ENCODE measurements at regions not wholly inside any gene's neighbourhood (a gene's known extent, or its start where the extent isn't known, plus 50 kb on each side); places are given as distances from the start of the nearest gene placed in this dataset.

DNA sequence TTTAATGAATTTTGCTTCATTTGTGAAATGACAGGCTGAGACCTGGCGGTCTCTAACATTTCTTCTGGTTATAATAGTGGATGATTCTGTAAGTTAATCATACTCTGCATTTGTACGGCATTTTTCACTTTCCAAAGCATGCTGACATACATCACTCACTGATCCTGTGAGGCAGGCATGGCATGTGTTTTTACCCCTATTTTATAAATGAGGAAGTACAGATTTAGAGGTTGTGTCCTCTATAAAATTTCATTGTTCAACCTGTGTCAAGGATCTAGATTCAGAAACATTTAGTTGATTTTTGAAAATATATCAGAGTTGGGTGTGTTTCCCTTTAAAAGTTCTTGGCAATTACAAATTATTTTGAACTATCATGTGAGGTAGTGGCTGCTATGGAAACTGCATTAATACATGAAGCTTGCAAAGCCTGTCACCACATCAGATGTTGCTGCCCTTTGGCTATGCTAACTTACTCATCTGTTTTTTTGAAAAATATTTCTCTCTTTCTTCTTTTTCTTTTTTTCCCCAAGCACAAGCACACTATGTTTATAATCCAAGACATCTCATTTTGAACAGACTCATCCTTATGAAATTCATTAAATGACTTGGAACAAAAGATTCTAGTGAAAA, 172.7 kb downstream of the GNAI1 start:
- TF ChIP-seq POLR2A (IDR thresholded peaks at IDR 0.05) (no peak), CTCF (IDR thresholded peaks at IDR 0.05) (no peak)
